Suppressor macrophage treated with lipopolysaccharide for 4 hours (primary cell): ENCODE measurements at regions not wholly inside any gene's neighbourhood (a gene's known extent, or its start where the extent isn't known, plus 50 kb on each side); places are given as distances from the start of the nearest gene placed in this dataset.
A peak's percentile ranks its signal among the peaks of the same experiment; 100 is the strongest.

Experiments
- DNase-seq: peaks from one replicate; pipeline ENCODE4 v3.0.0-alpha.2; 2020

GRCh38 chrX:40267334-40268187 lies 169.8 kb upstream of the BCOR start:
- peak; percentile 68 for DNase-seq

GRCh38 chrX:40266490-40267333 lies 169.0 kb upstream of the BCOR start:
- DNase-seq: peak; percentile 73

GRCh38 chrX:40265936-40266335 lies 168.2 kb upstream of the BCOR start:
- DNase-seq: no peak

- no peak for DNase-seq
Observed at GRCh38 chrX:40263014-40263560, 165.3 kb upstream of the BCOR start.

- DNase-seq: no peak
Observed at GRCh38 chrX:40262157-40263013, 164.6 kb upstream of the BCOR start.

- DNase-seq: no peak
Observed at GRCh38 chrX:40261833-40262156, 164.0 kb upstream of the BCOR start.

- DNase-seq: peak; percentile 54
Observed at GRCh38 chrX:40260146-40260747, 162.5 kb upstream of the BCOR start.

- DNase-seq: no peak
Observed at GRCh38 chrX:40258909-40259308, 161.2 kb upstream of the BCOR start.

- DNase-seq: no peak
Observed at GRCh38 chrX:40253771-40254170, 156.0 kb upstream of the BCOR start.

- no peak for DNase-seq
Observed at GRCh38 chrX:40249582-40249981, 151.8 kb upstream of the BCOR start.

GRCh38 chrX:40248822-40249221 lies 151.1 kb upstream of the BCOR start:
- no peak for DNase-seq

GRCh38 chrX:40247848-40248622 lies 150.3 kb upstream of the BCOR start:
- DNase-seq: no peak

GRCh38 chrX:40247382-40247781 lies 149.6 kb upstream of the BCOR start:
- DNase-seq: no peak

- no peak for DNase-seq
Observed at GRCh38 chrX:40245488-40246071, 147.8 kb upstream of the BCOR start.

- no peak for DNase-seq
Observed at GRCh38 chrX:40244980-40245379, 147.2 kb upstream of the BCOR start.

- no peak for DNase-seq
Observed at GRCh38 chrX:40243755-40244515, 146.2 kb upstream of the BCOR start.

- peak; percentile 21 for DNase-seq
Observed at GRCh38 chrX:40240844-40241243, 143.1 kb upstream of the BCOR start.

GRCh38 chrX:40237731-40238178 lies 140.0 kb upstream of the BCOR start:
- no peak for DNase-seq

GRCh38 chrX:40230646-40231045 lies 132.9 kb upstream of the BCOR start:
- DNase-seq: no peak

GRCh38 chrX:40227125-40227524 lies 129.4 kb upstream of the BCOR start:
- DNase-seq: no peak
